Skeletal muscle tissue (tissue), 3 donors: ENCODE measurements at regions not wholly inside any gene's neighbourhood (a gene's known extent, or its start where the extent isn't known, plus 50 kb on each side); places are given as distances from the start of the nearest gene placed in this dataset.

Experiments used
- H3K27ac ChIP-seq: one replicate; pipeline ENCODE4 v1.7.0; 2013; ENCODE audit warnings: mild to moderate bottlenecking, low read depth, low read length, inconsistent platforms
- H3K27me3 ChIP-seq, 3 donors: one replicate each; pipeline ENCODE4 v1.7.0; 2013; ENCODE audit warnings: low read length in 3 of 3; ENCODE audit not compliant: control insufficient read depth in 3 of 3, insufficient read depth in 3 of 3
- H3K36me3 ChIP-seq, 3 donors: one replicate each; pipeline ENCODE4 v1.7.0; 2013; ENCODE audit warnings: low read length in 3 of 3; ENCODE audit not compliant: control insufficient read depth in 3 of 3, insufficient read depth in 3 of 3
- H3K4me1 ChIP-seq, 3 donors: one replicate each; pipeline ENCODE4 v1.7.0; 2013; ENCODE audit warnings: low read length in 3 of 3, mild to moderate bottlenecking in 3 of 3; ENCODE audit not compliant: control insufficient read depth in 3 of 3, insufficient read depth in 3 of 3
- H3K4me3 ChIP-seq, 3 donors: one replicate each; pipeline ENCODE4 v1.7.0; 2013; ENCODE audit warnings: low read length in 3 of 3
- H3K9ac ChIP-seq, 3 donors: one replicate each; pipeline ENCODE4 v1.7.0; 2013; ENCODE audit warnings: low read length in 3 of 3, mild to moderate bottlenecking in 3 of 3, moderate library complexity in 2 of 3, low read depth in 1 of 3
- H3K9me3 ChIP-seq, 3 donors: one replicate each; pipeline ENCODE4 v1.7.0; 2013; ENCODE audit warnings: low read length in 3 of 3; ENCODE audit not compliant: control insufficient read depth in 3 of 3
- donor health status: Osteomylitis.

- H3K4me1 ChIP-seq, result peaks cover 2 to 3% (median 2%) of the 10 kb centered on the region in 3 donors
- H3K36me3 ChIP-seq, result no peaks in the 10 kb centered on the region
- no peaks in the 10 kb centered on the region for H3K9me3 ChIP-seq
- H3K9ac ChIP-seq, result no peak overlapping the region
- no peak overlapping the region for H3K4me3 ChIP-seq
- peaks cover 5 to 21% (median 14%) of the 10 kb centered on the region in 3 donors for H3K27me3 ChIP-seq
- no peak overlapping the region for H3K27ac ChIP-seq
These were observed 148.2 kb downstream of the NDUFA10 start for GRCh38 chr2:239876948-239877289.

- Histone ChIP-seq H3K9me3 (no peaks in the 10 kb centered on the region), H3K27me3 (peaks cover 5 to 24% (median 18%) of the 10 kb centered on the region in 3 donors), H3K9ac (no peak overlapping the region), H3K4me3 (no peak overlapping the region), H3K36me3 (no peaks in the 10 kb centered on the region), H3K4me1 (no peaks in the 10 kb centered on the region), H3K27ac (no peak overlapping the region)
These were observed 148.7 kb downstream of the NDUFA10 start for GRCh38 chr2:239876271-239876947.

DNA sequence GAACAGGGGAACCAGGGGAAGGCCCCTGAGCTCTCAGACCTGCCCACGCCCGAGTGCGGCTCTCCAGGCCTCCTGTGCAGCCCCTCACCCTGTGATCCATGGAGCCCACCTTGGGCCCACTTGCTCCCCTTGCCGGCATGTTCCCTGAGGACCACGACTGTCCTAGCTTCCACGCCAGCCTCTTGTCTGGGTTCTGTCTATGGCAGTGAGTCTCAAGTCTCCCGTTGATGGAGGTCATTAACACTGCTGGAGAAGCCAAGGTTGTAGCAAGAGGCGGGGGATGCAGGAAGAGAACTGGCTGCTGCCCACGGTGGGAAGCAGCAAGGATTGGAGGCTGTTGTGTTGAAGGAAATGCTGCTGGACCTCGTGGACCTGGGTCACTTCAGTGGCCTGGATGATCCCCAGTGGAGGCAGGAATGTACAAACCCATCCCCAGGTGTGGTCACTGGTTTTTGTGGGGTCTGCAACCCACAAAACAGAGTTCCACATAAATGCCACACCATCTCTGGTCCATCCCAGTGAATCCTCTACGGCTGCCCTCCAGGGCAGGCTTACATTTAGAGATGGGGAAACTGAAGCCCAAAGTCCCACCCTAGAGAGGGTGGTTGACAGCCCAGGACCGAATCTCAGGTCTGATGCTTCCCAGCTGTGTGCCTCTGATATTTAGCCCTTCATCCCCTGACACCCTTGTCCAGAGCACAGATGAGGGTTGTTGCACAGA lies 150.3 kb downstream of the NDUFA10 start:
- peaks cover 5 to 32% (median 25%) of the 10 kb centered on the region in 3 donors for H3K27me3 ChIP-seq
- H3K4me1 ChIP-seq, result no peaks in the 10 kb centered on the region
- H3K27ac ChIP-seq, result no peak overlapping the region
- H3K9me3 ChIP-seq, result no peaks in the 10 kb centered on the region
- H3K36me3 ChIP-seq, result no peaks in the 10 kb centered on the region
- H3K4me3 ChIP-seq, result no peak overlapping the region
- H3K9ac ChIP-seq, result no peak overlapping the region

DNA sequence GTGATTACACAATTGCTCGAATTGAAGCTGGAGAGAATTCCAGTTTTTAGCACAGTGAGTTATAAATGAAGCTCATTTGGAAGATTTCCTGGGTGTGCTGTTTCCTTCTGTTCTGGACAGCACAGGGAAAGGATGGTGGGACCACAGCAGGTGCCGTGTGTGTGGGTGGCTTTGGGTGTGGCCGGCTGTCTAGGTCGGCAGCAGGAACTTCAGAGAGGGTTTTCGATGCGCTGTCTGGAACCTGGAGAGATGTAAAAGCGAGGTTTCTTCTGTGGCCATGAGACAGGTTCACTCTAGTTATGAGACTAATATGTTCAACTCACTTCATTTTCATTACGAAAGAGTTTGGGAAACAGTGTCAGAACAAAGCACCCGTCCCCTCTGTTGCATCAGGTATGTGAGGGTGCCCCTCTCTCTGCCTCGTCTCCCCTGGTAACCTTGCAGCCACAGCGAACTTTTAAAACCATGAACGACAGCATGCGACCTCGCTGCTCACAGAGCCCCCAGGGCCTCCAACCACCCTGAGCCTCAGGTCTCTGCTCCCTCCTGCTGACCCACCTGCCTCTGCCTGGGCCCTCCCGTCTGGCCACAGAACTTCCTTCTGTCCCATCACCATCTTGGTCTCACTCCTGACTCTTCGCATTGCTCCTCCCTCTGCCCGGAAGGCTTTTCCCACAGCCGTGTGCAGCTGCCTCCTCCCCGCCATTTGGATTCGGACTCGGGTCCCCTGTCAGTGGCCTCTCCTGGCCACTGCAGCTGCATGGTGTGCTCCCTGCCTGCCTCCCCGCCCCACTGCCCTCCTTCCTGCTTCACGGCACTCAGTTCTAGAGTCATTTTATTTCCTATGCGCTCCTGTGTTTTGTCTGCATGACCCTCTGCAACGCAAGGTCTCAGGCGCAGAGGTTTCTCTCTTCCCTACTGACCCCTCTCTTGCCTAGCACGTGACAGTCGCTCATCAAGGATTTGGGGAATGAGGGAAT lies 151.2 kb downstream of the NDUFA10 start:
- H3K9ac ChIP-seq, result no peak overlapping the region
- H3K4me1 ChIP-seq, result no peaks in the 10 kb centered on the region
- H3K9me3 ChIP-seq, result no peaks in the 10 kb centered on the region
- H3K27me3 ChIP-seq, result peaks cover 8 to 32% (median 25%) of the 10 kb centered on the region in 3 donors
- H3K27ac ChIP-seq, result no peak overlapping the region
- H3K4me3 ChIP-seq, result no peak overlapping the region
- no peaks in the 10 kb centered on the region for H3K36me3 ChIP-seq

- H3K4me3 ChIP-seq, result no peak overlapping the region
- H3K9ac ChIP-seq, result no peak overlapping the region
- H3K9me3 ChIP-seq, result no peaks in the 10 kb centered on the region
- H3K4me1 ChIP-seq, result no peaks in the 10 kb centered on the region
- H3K27ac ChIP-seq, result no peak overlapping the region
- no peaks in the 10 kb centered on the region for H3K36me3 ChIP-seq
- H3K27me3 ChIP-seq, result peaks cover 8 to 36% (median 25%) of the 10 kb centered on the region in 3 donors
These were observed 153.4 kb downstream of the NDUFA10 start for GRCh38 chr2:239871481-239872435.

GRCh38 chr2:239870863-239871262 lies 154.3 kb downstream of the NDUFA10 start:
- no peaks in the 10 kb centered on the region for H3K9me3 ChIP-seq
- no peaks in the 10 kb centered on the region for H3K4me1 ChIP-seq
- no peak overlapping the region for H3K9ac ChIP-seq
- no peak overlapping the region for H3K4me3 ChIP-seq
- H3K27me3 ChIP-seq, result peaks cover 8 to 32% (median 25%) of the 10 kb centered on the region in 3 donors
- H3K27ac ChIP-seq, result no peak overlapping the region
- no peaks in the 10 kb centered on the region for H3K36me3 ChIP-seq

DNA sequence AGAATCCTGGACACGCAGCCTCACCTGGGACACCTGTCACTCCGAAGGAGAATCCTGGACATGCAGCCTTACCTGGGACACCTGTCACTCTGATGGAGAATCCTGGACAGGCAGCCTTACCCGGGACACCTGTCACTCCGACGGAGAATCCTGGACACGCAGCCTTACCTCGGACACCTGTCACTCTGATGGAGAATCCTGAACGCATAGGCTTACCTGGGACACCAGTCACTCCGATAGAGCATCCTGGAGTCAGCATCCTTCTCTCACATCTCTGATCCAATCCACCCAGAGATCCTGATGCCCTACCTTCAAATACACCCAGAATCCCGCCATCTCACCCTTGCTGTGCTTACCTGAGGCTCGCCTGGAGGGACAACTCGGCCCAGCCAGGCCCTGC lies 154.9 kb downstream of the NDUFA10 start:
- no peaks in the 10 kb centered on the region for H3K36me3 ChIP-seq
- H3K4me3 ChIP-seq, result no peak overlapping the region
- no peaks in the 10 kb centered on the region for H3K4me1 ChIP-seq
- H3K9me3 ChIP-seq, result no peaks in the 10 kb centered on the region
- H3K27me3 ChIP-seq, result peaks cover 8 to 31% (median 25%) of the 10 kb centered on the region in 3 donors
- no peak overlapping the region for H3K9ac ChIP-seq
- H3K27ac ChIP-seq, result no peak overlapping the region

DNA sequence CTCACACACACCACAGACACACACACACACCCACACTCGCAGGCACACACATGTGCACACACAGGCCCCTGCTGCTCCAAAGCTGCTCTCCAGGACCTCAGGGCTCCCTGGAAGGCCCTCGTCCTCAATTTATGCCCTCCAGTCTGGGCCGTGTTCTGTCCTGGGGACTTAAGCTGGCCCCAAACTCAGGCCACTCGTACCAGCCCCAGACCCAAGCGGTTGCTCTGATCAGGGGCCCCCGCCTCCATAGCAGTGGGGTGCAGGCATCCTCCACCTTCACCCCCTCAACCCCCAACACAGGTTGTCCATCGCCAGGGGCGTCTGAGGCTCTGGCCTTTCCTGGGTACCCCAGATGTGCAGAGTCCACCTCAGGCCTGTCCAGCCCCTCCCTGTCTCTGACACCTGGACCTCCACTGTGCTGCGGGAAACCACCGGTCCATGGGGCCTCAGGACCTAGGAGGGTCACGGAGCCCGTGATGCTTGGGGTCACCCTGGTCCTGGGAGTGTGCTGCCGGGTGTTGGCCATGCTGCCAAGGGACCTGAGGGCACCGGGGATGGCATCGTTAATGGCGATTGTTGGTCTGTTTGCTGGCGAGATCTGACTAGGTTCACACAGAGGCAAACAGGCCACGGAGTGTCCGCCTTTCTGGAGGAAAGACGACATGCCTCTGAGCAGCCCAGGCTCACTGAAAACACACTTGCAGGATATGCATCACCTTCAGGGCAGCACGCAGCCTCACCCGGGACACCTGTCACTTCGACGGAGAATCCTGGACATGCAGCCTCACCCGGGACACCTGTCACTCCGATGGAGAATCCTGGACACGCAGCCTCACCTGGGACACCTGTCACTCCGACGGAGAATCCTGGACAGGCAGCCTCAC lies 155.6 kb downstream of the NDUFA10 start:
- Histone ChIP-seq H3K27me3 (peaks cover 5 to 24% (median 19%) of the 10 kb centered on the region in 3 donors), H3K9ac (no peak overlapping the region), H3K36me3 (no peaks in the 10 kb centered on the region), H3K9me3 (no peaks in the 10 kb centered on the region), H3K4me3 (no peak overlapping the region), H3K27ac (no peak overlapping the region), H3K4me1 (no peaks in the 10 kb centered on the region)
